Activated T-cell treated with anti-CD3 and anti-CD28 coated beads, Interleukin-2, amount 50 U/mL, for 4 hours (primary cell): ENCODE measurements at regions not wholly inside any gene's neighbourhood (a gene's known extent, or its start where the extent isn't known, plus 50 kb on each side); places are given as distances from the start of the nearest gene placed in this dataset.

Source experiments
- ATAC-seq, 2 donors: fragments of 200-7000 bp; cut with Tn5 transposase; one replicate each; pipeline ENCODE4 v1.10.0; 2021
- DNase-seq: peaks from one replicate; pipeline ENCODE4 v3.0.0-alpha.2; 2020
- H3K27me3 Mint-ChIP-seq: one replicate; pipeline ENCODE4 v1.8.0; 2021; ENCODE audit warnings: low read depth, mixed read lengths
- H3K36me3 Mint-ChIP-seq: one replicate; pipeline ENCODE4 v1.8.0; 2022; ENCODE audit warnings: mixed read lengths; ENCODE audit not compliant: insufficient read depth
- H3K4me1 Mint-ChIP-seq: one replicate; pipeline ENCODE4 v1.8.0; 2021; ENCODE audit warnings: low read depth, mixed read lengths
- H3K4me3 Mint-ChIP-seq: one replicate; pipeline ENCODE4 v1.8.0; 2021; ENCODE audit warnings: mild to moderate bottlenecking, moderate library complexity, mixed read lengths
- H3K9me3 Mint-ChIP-seq: one replicate; pipeline ENCODE4 v1.8.0; 2021; ENCODE audit warnings: mixed read lengths

DNA sequence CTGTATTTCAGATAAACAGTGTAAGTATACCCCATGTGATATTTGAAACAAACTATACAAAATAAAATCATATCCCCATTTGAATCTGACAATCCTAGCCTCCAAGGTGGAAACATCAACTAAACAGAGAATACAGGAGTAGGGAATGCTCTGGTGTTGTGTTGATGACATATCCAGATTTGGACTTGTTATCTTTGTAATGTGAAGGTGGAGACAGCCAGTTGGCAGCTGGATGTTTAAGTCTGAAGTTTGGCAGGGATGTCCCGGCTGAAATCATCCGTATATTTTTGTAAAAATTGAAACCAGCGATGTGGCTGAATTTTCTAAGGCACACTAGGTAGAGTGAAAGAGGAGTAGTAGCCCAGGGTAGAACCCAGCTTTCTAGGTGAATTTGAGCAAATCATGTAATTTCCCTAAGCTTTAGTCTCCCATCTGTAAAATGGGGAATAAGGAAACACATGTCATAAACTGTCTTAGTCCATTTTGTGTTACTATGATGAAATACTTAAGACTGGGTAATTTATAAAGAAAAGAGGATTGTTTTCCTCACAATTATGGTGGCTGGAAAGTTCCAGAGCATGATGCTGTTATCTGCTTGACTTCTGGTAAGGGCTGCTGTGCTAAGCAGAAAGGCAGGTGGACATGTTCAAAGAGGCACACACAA lies 246.6 kb upstream of the APCDD1 start:
- DNase-seq (no peak), ATAC-seq (no peak)
- Mint-ChIP-seq H3K9me3 (no peaks in the 10 kb centered on the region), H3K27me3 (peaks cover 12% of the 10 kb centered on the region), H3K36me3 (no peaks in the 10 kb centered on the region), H3K4me3 (no peak overlapping the region), H3K4me1 (no peaks in the 10 kb centered on the region)

- Mint-ChIP-seq H3K4me1 (no peaks in the 10 kb centered on the region), H3K4me3 (no peak overlapping the region), H3K36me3 (no peaks in the 10 kb centered on the region), H3K27me3 (peaks cover 12% of the 10 kb centered on the region), H3K9me3 (no peaks in the 10 kb centered on the region)
- ATAC-seq (no peak), DNase-seq (no peak)
These were observed 245.1 kb upstream of the APCDD1 start for GRCh38 chr18:10209302-10209701.

GRCh38 chr18:10210057-10210633 lies 244.3 kb upstream of the APCDD1 start:
- H3K4me1 Mint-ChIP-seq: no peaks in the 10 kb centered on the region
- no peak overlapping the region for H3K4me3 Mint-ChIP-seq
- DNase-seq (no peak), ATAC-seq (no peak)
- H3K27me3 Mint-ChIP-seq: peaks cover 12% of the 10 kb centered on the region
- H3K9me3 Mint-ChIP-seq: no peaks in the 10 kb centered on the region
- H3K36me3 Mint-ChIP-seq: no peaks in the 10 kb centered on the region

DNA sequence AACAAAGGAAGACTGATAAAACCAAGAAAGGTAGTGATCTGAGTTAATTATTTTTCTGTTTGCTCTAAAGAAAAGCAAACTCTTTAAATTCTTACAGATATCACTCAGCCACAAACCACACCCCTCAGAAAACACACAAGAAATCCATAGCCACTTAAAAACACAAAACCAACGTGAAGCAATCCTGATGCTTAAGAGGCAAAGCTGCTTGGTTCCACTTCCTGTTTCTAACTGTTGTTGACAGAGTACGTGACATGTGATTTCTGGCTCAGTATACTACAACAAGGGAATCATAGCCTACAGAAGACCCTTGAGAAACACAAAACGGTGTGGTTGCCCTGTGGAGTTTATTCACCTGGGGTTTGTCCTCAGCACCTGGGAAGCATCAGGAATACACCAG lies 240.9 kb upstream of the APCDD1 start:
- ATAC-seq (no peak), DNase-seq (no peak)
- Mint-ChIP-seq H3K27me3 (peaks cover 2% of the 10 kb centered on the region), H3K4me1 (no peaks in the 10 kb centered on the region), H3K9me3 (no peaks in the 10 kb centered on the region), H3K4me3 (no peak overlapping the region), H3K36me3 (no peaks in the 10 kb centered on the region)

DNA sequence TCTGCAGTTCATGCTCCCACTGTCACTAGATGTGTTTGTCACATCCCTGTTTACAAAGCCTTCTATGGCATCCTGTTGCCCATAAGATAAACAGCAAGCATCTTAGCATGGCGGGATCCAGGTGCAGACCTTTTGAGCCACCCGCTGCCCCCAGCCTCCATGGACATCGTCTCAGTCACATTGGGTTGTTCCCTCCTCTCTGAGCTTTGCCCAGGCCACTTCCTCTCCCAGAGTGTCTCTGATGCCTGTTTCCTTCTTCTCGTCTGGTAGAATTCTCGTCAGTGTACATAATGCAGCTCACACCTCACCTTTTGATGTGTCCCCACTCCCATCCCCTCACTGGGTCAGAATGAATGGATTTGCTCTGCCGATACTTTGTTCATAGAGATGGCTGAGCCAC lies 239.0 kb upstream of the APCDD1 start:
- no peaks in the 10 kb centered on the region for H3K4me1 Mint-ChIP-seq
- no peaks in the 10 kb centered on the region for H3K36me3 Mint-ChIP-seq
- peaks cover 2% of the 10 kb centered on the region for H3K27me3 Mint-ChIP-seq
- no peak overlapping the region for H3K4me3 Mint-ChIP-seq
- ATAC-seq: no peak
- DNase-seq: no peak
- no peaks in the 10 kb centered on the region for H3K9me3 Mint-ChIP-seq

GRCh38 chr18:10216791-10217190 lies 237.6 kb upstream of the APCDD1 start:
- H3K36me3 Mint-ChIP-seq: no peaks in the 10 kb centered on the region
- ATAC-seq (no peak), DNase-seq (no peak)
- H3K27me3 Mint-ChIP-seq: peaks cover under 1% of the 10 kb centered on the region
- no peaks in the 10 kb centered on the region for H3K4me1 Mint-ChIP-seq
- H3K9me3 Mint-ChIP-seq: peaks cover 5% of the 10 kb centered on the region
- H3K4me3 Mint-ChIP-seq: no peak overlapping the region

DNA sequence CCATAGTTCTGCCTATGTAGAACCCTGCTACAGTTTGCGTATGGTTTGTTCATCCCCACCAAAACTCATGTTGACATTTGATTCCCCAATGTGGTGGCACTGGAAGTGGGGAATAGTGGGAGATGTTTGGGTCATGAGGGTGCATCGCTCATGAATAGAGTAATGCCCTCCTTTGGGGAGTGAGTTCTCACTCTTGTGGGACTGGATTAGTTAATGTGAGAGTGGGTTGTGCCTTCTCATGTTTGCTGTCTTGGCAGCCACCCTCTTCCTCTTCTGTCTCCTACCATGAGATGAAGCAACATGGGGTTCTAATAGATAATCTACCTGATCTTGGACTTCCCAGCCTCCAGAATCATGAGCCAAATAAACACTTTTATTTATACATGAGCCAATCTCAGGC lies 237.2 kb upstream of the APCDD1 start:
- no peak for ATAC-seq
- Mint-ChIP-seq H3K4me3 (no peak overlapping the region), H3K36me3 (no peaks in the 10 kb centered on the region), H3K4me1 (no peaks in the 10 kb centered on the region), H3K27me3 (no peaks in the 10 kb centered on the region), H3K9me3 (peaks cover 5% of the 10 kb centered on the region)
- no peak for DNase-seq

- Mint-ChIP-seq H3K4me3 (no peak overlapping the region), H3K9me3 (peaks cover 19% of the 10 kb centered on the region), H3K4me1 (no peaks in the 10 kb centered on the region), H3K27me3 (no peaks in the 10 kb centered on the region), H3K36me3 (no peaks in the 10 kb centered on the region)
- ATAC-seq (no peak), DNase-seq (no peak)
These were observed 229.1 kb upstream of the APCDD1 start for GRCh38 chr18:10225300-10225699.

DNA sequence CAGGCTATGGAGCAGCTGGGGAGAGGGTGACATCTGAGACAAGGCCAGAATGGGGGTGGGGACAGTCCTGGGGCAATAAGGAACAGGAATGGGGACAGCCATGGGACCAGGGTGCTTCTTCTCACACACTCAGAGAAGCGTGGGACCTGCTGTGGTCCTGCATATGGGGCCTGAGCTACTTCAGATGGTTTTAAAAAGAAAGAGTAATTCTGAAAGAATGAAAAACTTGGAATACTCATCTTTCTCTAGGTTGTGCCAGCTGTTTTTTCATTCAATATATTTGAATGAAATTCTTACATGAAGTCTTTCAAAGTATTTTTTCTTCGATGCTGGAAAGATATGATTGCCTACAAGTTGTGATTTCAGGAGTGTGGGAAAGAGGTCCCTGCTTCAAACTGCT lies 227.5 kb upstream of the APCDD1 start:
- peaks cover 18% of the 10 kb centered on the region for H3K9me3 Mint-ChIP-seq
- no peak overlapping the region for H3K4me3 Mint-ChIP-seq
- ATAC-seq: no peak
- DNase-seq: no peak
- no peaks in the 10 kb centered on the region for H3K36me3 Mint-ChIP-seq
- no peaks in the 10 kb centered on the region for H3K4me1 Mint-ChIP-seq
- H3K27me3 Mint-ChIP-seq: no peaks in the 10 kb centered on the region

- ATAC-seq: no peak
- Mint-ChIP-seq H3K4me3 (no peak overlapping the region), H3K36me3 (no peaks in the 10 kb centered on the region), H3K4me1 (no peaks in the 10 kb centered on the region), H3K27me3 (no peaks in the 10 kb centered on the region), H3K9me3 (peaks cover 15% of the 10 kb centered on the region)
- DNase-seq: no peak
These were observed 226.1 kb upstream of the APCDD1 start for GRCh38 chr18:10228326-10228725.

DNA sequence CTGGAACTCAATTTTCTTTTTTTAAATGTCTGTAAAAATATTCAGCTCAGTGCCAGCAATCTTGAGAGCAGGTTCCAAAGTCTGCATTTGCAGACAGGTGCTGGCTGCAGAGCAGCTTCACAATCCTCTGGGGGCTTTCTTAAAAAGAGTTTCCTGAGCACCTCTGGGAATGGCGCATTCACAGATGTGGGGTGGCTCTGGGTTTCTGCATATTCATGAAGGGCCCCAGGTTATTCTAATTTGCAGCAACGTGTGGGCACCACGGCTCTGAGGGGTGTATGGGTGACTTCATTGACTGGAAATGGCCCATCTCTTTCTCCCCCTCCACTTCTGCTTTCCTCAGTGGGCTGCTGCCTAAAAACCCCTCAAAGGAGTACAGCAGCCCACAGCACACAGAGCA lies 225.0 kb upstream of the APCDD1 start:
- Mint-ChIP-seq H3K4me1 (no peaks in the 10 kb centered on the region), H3K27me3 (no peaks in the 10 kb centered on the region), H3K4me3 (no peak overlapping the region), H3K36me3 (no peaks in the 10 kb centered on the region), H3K9me3 (peaks cover 11% of the 10 kb centered on the region)
- no peak for DNase-seq
- no peak for ATAC-seq

DNA sequence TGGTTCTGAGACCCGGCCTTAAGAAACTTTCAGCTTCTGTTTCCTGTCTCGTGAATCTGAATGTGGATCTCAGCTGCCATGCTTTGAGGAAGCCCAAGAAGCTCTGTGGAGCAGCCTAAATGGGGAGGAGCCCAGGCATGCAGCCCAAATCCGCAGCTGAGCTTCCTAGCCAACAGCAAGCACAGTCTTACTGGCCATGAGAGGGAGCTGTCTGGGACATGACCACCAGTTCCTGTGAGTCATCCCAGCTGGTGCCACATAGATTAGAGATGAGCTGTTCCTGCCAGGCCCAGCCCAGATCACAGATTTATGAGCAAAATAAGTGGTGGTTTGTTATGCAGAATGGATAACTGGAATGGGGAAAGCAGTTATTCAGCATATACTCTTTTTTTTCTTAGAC lies 224.4 kb upstream of the APCDD1 start:
- Mint-ChIP-seq H3K4me1 (no peaks in the 10 kb centered on the region), H3K36me3 (no peaks in the 10 kb centered on the region), H3K9me3 (peaks cover 10% of the 10 kb centered on the region), H3K27me3 (no peaks in the 10 kb centered on the region), H3K4me3 (no peak overlapping the region)
- DNase-seq (no peak), ATAC-seq (no peak)

DNA sequence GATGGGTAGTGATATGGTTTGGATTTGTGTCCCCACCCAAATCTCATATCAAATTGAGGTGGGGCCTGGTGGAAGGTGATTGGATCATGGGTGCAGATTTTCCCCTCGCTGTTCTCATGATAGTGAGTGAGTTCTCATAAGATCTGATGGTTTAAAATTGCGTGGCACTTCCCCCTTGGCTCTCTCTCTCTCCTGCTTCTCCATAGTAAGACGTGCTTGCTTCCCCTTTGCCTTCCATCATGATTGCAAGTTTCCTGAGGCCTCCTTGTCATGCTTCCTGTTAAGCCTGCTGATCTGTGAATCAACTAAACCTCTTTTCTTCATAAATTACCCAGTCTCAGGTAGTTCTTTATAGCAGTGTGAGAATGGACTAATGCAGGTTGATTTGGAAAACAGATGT lies 223.2 kb upstream of the APCDD1 start:
- no peak for DNase-seq
- H3K27me3 Mint-ChIP-seq: no peaks in the 10 kb centered on the region
- H3K36me3 Mint-ChIP-seq: no peaks in the 10 kb centered on the region

DNA sequence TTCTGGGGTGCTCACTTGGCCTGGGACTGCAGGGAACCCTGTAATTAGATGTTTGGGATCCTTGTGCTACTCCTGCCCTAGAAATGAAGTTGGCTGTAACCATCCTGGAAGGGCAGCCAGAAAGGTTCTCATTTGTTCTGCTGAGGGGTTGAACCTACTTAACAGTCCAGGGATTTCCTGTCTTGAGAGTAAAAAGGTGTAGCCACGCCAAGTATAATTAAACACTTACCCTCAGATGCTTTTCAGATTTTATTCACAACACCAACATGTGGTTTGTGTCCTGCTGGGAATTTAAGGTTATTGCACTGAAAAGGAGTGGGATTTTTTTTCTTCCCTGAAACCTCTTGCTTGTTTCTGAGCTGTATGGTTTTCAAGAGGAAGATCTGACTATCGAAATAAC lies 222.4 kb upstream of the APCDD1 start:
- ATAC-seq (no peak), DNase-seq (no peak)
- Mint-ChIP-seq H3K36me3 (no peaks in the 10 kb centered on the region), H3K27me3 (no peaks in the 10 kb centered on the region), H3K9me3 (peaks cover 4% of the 10 kb centered on the region), H3K4me1 (no peaks in the 10 kb centered on the region), H3K4me3 (no peak overlapping the region)

More for the DNA sequence above, 223.2 kb upstream of the APCDD1 start:
- no peak for ATAC-seq
- H3K9me3 Mint-ChIP-seq: peaks cover 6% of the 10 kb centered on the region
- no peak overlapping the region for H3K4me3 Mint-ChIP-seq
- H3K4me1 Mint-ChIP-seq: no peaks in the 10 kb centered on the region

DNA sequence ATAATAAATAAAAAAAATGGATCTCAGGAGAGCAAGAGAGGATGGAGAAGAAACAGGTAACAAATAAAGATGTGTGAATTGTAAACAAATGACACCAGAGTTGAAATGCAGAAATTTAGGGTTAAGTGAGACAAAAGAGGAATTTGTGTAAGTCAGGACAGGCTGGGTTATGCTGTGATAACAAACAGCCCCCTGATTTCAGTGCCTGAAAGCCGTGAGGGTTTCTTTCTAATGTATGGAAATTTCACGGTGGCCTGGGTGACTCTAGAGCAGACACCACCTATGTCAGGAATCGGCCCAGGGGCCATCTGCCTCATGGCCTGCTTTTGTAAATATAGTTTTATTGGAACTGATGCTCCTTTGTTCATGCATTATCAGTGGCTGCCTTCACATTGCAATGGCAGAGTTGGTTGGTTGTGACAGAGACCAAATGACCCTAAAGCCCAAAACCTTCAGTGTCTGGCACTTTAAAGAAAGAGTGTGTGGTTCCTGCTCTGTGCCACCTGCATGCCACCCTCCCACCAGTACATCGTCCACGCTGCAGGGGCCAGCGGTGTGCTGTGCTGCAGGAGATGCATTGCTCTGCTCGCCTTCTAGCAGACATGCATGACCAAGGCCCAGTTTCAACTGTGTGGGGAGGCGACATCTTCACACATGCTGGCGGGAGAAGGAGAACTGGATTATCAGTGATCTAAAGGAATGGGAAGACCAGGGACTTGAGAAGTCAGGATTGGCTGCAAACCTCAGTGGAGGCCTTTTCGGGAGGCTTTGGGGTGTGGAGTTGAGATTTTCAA lies 221.2 kb upstream of the APCDD1 start:
- H3K4me3 Mint-ChIP-seq: no peak overlapping the region
- no peak for ATAC-seq
- H3K4me1 Mint-ChIP-seq: no peaks in the 10 kb centered on the region
- DNase-seq: no peak
- H3K27me3 Mint-ChIP-seq: no peaks in the 10 kb centered on the region
- H3K9me3 Mint-ChIP-seq: peaks cover 4% of the 10 kb centered on the region
- H3K36me3 Mint-ChIP-seq: no peaks in the 10 kb centered on the region
